Erythroblast (primary cell): ENCODE measurements at regions not wholly inside any gene's neighbourhood (a gene's known extent, or its start where the extent isn't known, plus 50 kb on each side); places are given as distances from the start of the nearest gene placed in this dataset.

ENCODE experiments used
- GATA1 ChIP-seq: IDR thresholded peaks from 2 replicates; pipeline ENCODE4 v1.6.1; 2011; ENCODE audit warnings: low read depth, mild to moderate bottlenecking, control low read depth, low read length, moderate library complexity
- POLR2A ChIP-seq: IDR thresholded peaks from 2 replicates; pipeline ENCODE4 v1.6.1; 2011; ENCODE audit warnings: mild to moderate bottlenecking, low read length

DNA sequence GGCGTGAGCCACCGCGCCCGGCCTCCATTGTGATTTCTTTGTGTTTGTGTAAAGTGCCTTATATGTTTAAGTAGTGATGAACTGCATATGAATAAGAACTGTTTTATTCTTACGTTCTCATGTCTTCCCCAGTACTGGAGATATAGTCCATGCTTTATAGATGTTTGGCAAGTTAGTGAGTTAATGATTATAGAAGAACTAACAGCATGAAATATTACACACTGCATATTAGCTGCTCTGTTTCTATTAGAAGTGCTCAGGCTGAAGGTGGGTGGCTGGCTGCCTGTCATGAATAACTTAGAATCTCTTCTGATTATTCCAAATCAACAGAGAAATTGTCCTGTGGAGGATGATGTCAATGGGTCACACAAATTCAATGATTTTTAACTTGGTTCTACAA lies 709.4 kb downstream of the GALC start:
- TF ChIP-seq POLR2A (no peak), GATA1 (no peak)
